Myocyte (in vitro differentiated cells): ENCODE measurements at regions not wholly inside any gene's neighbourhood (a gene's known extent, or its start where the extent isn't known, plus 50 kb on each side); places are given as distances from the start of the nearest gene placed in this dataset.

Experiments
- DNase-seq: peaks from one replicate; pipeline ENCODE4 v3.0.0-alpha.2; 2012; ENCODE audit warnings: low read depth

DNA sequence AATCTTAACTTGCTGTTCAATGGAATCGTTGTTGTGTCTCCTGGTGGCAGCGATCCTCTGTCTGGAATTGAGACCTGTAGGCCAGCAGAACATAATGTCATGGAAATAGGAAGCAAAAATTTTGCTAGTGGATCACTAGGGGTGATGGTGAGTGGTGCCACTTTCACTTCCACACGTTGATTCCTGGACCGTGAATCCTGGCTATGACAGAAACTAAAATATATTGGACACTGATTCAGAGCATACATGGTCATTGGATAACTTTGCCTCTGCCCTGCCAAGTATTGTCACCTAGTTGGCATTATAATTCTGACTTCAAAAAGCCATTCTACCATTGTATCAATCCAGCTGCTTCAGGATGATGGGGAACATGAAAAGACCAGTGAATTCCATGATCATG, 353.2 kb downstream of the IRX1 start:
- DNase-seq: no peak

DNA sequence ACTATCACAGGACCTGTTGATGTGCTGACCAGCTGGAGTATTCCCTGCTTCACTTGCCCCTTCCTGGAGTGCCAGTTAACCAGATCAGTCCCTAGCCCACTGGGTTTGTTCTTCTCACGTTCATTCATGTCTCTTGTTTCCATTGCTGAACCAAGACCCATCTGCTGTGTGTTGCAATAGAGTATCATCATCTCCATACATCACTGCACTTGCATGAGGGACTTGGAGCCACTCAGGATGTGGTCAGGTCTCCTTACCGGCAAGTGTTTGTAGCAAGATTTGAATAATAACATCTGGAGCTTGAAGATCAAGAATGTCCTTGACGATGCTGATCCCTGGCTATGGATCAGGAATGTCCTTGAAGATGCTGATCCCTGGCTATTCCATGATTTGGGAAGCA, 358.6 kb downstream of the IRX1 start:
- no peak for DNase-seq

DNA sequence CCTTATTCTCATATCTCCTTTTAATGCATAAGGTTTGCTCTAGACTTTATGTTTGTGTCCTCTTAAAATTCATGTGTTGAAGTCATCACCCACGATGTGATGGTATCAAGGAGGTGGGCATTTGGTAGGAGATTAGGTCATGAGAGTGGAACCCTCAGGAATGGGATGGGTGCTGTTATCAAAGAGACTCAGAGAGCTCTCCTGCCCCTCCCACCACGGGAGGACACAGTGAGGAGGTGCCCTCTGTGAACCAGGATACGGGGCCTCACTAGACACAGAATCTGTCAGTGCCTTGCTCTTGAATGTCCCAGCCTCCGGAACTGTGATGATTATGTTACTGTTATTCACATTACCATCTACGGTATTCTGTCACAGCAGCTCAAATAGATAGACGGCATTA, 359.0 kb downstream of the IRX1 start:
- DNase-seq: no peak

DNA sequence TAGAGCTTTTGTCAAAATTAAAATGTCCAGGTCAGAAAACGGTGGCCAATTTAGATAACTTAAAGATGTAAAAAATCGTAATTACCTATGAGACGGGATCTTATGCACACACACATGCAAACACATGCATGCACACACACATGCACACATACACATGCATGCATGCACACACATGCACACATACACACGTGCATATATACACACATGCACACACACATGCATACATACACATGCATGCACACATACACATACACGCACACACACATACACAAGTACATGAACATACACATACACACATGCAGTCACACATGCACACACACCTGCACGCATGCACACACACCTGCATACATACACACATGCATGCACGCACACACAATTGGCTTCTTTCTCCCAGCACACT, 362.0 kb downstream of the IRX1 start:
- DNase-seq: no peak

DNA sequence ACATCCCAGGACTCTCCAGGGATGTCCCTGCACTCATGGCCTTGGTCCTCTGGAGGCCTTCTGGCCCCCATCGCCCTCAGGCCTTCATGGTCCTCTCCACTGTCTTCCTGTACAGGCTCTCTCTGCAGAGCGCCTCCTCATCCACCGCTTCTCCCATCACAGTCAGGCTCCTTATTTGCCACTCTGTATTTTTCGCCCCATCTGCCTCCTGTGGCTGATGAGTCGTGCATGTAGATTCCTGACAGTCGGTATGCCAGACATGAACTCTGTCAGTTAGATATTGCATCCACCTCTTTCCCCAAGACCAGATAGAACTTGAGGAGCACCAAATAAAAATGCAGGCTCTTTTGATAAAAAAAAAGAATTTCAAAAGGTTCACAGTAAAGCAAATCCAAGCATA, 362.8 kb downstream of the IRX1 start:
- DNase-seq: no peak

DNA sequence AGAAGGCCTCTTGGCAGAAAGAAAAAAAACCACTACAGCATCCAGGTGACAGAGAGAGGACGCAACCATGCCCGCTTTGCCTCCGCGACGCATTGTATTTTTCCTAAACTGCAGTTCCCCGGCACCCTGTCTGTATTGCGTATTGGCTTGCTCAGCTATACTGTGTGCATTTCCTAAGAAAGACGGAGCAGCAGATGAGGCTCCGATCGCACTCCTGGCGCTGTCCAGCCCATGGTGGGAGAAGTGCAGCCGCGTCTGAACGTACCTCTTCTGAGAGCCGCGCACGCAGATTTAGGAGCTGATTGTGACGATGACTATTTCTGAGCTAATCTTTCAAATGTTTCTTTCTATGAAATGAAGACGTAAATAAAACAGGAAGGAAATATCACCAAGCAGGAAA, 366.5 kb downstream of the IRX1 start:
- no peak for DNase-seq

DNA sequence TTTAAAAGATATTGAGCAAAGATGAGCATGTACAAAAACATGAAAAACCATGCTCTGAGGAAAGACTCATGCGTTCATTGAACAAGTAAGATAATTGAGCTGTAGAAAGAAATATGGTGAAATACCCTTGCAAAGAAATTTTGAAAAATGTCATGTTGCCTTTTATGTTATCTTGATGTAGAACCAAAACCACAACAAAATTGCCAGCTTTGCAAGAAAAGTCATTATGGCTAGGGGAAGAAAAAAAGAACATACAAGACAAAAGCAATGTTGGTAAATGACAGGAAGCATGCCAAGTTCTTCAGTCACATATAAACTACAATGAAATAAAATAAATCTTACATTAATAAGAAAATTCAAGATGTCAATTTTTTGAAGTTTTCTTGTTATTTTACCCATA, 368.0 kb downstream of the IRX1 start:
- no peak for DNase-seq

DNA sequence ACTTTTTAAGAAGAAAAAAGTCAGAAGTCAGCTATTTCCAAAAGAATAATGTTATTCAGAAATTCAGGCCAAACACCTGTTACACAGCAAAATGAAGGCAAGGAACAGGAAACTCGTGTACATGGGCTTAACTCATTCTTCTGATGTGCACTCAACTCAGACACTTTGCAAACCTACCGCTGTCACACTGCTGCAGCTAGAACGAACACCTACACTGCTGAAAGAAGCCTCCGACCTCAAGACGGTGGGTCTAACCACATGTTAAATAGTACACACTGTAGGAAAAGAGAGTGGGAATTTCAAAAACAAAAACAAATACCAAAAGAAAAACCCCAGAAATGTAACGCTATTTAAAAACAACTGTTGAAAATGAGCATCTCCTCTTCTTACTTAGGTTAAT, 384.5 kb downstream of the IRX1 start:
- DNase-seq: no peak

DNA sequence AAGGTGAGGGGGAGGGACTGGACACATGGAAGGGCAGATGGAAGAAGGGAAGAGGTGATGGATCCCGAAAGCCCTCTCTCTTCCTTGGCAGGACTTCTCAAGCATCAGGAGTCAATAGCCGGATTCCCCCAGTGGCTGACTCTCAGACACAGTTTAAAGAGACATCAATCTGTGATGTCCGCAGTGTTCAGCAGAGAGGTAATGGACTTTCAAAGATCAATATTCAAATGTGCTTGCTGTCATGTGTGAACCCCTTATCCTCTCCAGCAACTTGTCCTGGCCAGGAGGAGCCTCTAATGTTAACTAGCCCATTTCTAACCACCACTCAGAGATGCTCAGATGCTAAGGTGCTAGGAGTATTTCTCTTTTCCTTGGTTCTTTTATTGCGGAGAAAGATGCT, 392.2 kb downstream of the IRX1 start:
- no peak for DNase-seq

DNA sequence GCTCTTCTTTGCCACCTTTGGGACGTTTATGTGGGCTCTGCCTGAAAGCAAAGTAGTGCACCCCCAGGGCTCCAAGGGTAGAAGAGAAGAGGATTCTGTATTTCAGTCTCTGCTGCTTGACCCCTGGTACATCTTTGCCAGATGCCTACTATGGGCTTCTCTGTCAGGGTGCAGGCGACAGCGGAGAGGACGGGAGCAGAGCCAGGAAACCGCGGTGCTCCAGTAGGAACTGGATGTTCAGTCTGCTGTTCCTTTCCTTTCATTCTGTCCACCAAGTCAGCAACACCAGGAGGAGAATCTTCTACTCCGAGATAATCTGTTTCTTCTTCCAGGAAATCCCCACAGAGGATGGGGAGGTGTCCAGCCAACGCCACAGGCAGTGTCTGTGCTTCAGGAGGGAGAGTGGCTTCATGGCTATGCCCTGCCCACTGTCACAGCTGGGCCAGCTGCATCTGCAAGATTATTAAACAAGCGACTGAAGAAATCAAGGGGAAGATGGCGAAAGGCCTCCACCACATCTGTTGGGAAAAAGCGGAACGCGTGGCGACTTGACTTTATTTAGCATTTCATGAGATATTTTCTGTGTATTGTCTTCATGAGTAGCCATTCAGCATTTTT, 398.3 kb downstream of the IRX1 start:
- no peak for DNase-seq

DNA sequence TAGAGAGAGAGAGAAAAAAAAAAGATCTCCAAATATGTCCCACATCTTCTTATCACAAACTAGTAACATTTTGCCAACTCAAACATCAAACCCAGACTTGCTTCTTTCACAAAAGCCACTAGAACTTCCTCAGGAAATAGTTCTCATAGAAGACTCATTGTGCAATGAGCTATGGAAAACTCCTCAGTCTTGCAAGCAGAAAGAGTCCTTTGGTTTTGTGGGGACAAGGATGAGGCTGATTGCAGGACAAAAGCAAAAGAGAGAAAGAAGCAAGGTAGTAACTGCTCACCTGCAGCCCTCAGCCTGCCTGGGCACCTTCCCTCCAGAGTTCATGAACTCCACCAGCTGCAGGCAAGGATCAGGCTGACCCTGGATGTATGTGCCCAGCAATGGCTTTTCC, 399.0 kb downstream of the IRX1 start:
- no peak for DNase-seq

DNA sequence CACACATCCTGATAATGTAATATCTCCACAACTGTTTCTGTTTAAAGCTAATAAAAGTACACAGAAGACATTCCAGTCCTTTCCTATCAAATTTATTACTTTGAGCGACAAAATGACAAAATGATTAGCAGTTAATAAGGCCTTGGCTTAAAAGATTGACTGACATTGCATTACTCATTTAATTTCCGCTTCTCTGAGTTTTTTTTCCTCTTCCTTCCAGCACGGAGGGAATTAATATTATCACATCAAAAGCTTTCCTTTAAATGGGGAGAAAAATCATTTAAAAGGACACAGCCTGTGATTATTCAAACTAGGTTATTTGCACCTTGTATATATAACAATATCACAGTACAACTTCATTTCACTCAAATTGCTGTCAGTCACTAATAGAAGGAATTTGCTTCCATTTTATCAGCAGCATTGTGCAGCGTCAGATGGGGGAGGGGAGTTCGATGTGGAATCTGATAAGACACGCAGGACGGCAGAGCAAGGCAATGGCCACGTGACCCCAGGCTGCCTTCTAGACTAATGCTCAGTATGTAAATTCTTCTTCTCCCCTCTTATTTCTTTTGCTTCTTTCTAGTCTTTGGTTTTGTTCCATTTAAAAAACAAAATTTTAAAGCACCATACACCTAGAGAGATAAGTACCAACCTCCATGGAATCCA, 400.5 kb downstream of the IRX1 start:
- no peak for DNase-seq

DNA sequence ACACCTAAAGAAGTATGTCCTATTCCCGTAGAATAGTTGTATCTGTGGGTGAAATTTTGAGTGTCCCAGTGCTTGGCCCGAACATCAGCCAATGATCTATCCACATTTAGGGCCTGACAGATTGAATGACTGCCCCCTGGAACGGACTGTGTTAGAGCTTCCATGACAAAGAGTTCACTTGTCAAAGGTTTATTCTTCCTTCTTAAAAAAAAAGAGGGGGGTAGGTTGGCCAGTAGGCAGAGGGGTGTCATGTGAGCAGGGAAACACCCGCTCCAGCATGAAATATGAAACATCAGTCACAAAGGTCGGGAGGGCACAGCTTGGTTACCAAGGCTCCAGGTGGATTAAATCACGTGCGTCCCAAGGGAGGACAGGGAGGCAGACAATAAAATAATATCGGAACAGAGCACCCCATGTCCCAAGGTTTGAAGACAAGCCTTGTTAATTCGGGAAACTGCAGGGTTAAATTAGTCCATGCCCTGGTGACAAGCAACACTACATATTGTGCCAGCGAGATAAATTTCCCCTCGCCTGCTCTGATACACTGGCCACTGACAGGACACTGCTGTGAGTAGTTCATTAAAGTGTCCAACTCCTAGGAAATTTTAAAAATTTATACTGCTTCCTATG, 401.2 kb downstream of the IRX1 start:
- DNase-seq: no peak

DNA sequence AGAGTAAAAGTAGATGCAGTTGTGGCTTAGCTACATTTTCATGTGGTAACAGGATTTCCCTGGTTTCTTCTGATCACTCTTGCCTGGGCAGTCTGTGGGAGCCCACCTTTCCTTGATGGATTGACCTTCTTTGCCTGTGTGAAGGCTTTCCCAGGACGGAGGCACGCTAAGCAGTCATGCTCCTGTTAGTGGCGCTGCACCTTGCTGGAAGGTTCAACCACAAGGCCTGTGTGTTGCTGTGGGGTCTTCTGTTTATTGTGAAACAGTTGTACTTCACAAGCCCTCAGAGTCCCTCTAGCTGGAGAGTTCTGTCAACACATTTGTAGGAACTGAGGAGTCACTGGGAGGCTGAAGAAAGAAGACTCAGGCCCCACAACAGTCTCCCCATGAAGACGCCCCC, 402.0 kb downstream of the IRX1 start:
- DNase-seq: no peak

DNA sequence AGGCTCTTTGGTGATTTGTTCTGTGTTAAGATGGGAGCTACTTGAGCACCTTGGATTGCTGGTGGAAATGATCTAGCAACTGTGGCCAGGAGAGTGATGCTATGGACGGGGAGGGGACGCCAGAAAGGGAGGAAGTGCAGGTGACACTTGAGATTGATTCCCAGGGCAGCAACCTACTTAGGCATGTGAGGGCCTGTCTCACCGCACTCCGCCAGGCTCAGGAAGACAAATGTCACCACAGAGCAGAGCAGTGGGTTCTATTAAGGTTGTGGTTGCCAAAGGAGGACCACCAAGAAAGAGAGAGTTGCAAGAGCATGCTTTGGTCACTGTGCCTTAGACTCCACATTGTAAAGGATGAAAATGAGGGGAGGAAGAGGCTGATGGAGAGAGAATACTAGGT, 404.3 kb downstream of the IRX1 start:
- no peak for DNase-seq

DNA sequence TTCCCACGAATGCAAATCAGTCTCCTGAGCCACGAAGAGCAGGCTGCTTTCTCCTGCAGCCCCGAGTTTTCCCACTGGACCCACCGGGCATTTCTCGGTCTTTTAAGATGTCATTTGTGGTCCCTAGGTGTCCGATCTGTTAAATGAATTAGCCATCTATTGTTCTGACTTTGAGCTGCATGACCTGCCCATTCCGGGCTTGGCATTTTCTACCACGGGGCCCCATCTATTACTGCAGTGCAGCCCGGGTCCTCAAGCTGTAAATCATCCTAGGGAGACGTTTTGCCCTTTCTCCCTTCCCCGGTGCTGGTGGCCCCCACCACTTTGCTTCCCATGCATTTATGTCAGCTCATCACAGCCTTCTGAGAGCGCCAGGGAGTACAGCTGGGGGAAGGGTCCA, 405.4 kb downstream of the IRX1 start:
- no peak for DNase-seq

DNA sequence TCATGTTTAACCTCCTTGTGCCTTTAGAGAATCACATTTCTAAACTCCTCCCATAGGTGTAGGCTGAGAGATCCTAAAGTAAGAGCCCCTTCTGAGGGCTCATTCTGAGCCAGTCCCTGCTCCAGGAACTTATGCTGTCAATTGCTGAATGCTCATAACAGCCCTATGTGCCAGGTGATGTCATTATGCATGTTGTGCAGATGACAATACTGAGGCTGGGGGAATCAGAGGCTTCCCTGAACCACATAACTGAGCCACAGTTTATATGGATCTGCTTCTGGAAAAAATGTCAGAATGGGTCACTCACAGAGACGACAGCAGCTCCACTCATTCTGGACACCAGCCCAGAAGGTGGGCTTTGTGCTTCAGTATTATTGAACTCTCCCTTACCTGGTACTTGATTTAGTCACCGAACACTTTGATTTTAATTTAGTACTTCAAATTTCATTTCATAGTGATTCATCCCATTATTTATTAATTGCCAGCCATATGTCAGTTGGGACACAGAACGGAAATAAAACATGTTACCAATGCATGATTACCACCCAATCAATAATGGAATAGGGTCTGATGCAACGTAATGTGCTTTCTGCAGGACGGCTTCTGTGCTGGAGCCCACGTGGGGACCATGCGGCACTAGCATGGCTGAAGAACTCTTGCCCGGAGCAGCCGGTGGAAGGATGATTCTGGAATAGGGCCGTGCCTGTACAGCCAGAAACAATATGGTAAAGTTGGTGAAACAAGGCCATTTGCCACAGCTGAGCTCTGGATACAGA, 406.3 kb downstream of the IRX1 start:
- no peak for DNase-seq

DNA sequence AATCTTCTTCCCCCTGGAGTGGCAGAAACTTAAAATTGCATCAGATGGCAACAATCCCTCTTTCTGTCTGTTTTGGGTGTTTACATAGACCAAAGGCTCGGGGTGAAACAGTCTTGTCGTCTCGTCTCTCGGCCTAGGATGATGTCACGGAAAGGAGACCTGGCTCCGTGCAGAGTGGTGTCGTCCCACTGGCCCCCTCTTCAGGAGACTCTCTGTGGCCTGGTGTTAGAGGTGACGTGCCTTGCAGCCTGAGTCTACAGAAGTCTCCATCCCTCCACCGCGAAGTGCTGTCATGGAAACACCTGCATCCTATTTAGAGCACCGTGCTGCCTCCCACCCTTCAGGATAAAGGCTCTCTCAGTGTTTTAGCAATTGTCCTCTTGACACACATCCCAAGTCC, 409.7 kb downstream of the IRX1 start:
- no peak for DNase-seq

DNA sequence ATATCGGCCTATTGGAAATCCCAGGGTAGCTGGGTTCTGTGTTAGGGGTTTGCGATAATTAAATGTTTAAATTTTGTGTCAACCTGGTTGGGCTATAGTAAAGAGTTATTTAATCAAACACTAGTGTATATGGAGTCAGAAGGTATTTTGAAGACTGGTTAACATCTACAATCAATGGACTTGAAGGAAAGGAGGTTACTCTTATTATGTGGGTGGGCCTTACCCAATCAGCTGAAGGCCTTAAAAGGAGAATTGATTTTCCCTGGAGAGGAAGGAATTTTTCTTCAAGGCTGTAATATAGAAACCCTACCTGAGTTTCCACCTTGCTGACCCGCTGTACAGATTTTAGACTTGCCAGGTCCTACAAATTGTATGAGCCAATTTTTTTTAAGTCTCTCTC, 411.4 kb downstream of the IRX1 start:
- DNase-seq: no peak

DNA sequence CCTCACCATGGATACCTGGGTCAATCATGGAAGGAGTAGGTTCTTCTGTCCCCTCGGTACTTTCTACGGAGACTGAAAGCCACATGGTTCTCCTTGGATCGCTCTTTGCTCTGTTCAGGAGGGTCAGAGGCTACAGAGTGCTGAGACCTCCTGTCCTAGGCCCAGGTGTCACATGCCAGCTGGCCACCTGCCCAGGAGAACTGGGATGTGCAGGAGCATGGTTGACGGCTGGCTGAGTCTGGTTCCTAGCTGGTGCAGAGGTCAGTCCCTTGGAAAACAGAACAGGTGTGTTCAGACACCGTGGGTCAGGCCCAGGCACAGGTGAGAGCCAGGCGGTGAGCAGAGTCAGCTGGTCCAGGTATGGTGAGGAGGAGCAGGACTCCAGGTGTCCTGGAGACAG, 416.3 kb downstream of the IRX1 start:
- DNase-seq: no peak

DNA sequence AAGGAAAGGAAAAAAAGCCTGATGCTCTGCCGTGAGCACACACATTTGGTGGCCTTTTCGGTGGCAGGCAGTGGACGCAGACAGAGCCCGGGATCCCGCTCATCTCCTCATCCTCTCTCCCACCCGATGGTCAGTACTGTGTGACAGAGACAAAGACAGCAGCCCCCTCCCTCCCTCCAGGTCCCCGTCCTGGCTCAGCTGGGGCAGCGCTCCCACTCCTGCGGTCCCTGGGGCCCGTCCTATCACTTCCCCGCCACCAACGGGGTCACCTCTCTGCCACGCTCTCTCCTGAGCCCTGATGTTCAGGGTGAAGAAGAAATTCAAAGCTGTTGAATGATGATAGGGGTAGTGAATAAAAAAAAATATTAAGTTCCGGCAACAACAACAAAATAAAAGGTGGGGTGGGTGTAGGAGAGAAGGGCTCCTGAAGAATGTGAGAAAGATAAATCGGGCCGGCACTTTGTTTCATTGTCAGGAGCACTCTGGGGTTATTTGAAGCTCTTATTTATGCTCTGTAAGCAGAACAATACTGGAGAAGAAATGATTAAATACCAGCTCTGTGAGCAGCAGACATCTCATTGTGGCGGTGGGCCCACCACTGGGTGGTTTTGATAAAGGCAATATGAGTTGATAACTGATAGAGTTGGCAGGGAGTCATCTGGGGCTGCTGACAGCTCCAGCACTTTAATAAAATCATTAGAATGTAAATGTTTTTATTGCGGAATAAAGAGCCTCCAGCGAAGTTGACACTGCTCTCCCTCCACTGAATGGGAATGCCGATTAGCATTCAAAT, 417.7 kb downstream of the IRX1 start:
- DNase-seq: no peak

DNA sequence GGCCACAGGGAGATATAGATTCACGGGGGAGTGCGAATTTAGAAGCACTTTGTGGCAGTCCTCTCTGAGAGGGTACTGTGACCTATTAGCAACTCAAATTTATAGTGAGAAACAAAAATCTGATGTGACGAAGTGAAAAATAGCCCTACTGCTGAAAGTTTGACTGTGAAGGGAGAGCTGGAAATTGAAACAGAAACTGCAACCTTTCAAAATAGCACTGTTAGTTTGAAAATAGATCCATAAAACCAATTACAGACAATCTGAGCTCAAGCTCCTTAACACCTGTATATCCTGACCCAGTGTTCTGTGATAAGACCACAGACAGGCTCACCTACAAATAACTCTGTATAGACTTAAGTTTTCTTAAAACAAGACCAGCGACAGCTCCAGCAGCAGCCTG, 420.1 kb downstream of the IRX1 start:
- DNase-seq: no peak
